Esophagus muscularis mucosa (tissue), 4 donors: ENCODE measurements at regions not wholly inside any gene's neighbourhood (a gene's known extent, or its start where the extent isn't known, plus 50 kb on each side); places are given as distances from the start of the nearest gene placed in this dataset.

ENCODE experiments used
- DNase-seq: peaks from one replicate; pipeline ENCODE4 v3.0.0-alpha.2; 2017; ENCODE audit errors: extremely low spot score
- H3K27ac ChIP-seq, 4 donors: fragments of 200-600 bp; sonication (generic); replicated peaks in 1 of 4; 1 replicate in 3 of 4; 2 replicates in 1 of 4; pipeline ENCODE4 v1.5.1; 2016 to 2019; ENCODE audit warnings: mild to moderate bottlenecking in 1 of 4
- H3K27me3 ChIP-seq, 4 donors: fragments of 200-600 bp; sonication (generic); one replicate each; pipeline versions ENCODE4 v1.5.1 to v1.6.0; 2016 to 2019
- H3K36me3 ChIP-seq, 4 donors: fragments of 200-600 bp; sonication (generic); one replicate each; pipeline ENCODE4 v1.5.1; 2016 to 2019
- H3K4me1 ChIP-seq, 4 donors: fragments of 200-600 bp; sonication (generic); one replicate each; pipeline ENCODE4 v1.5.1; 2016 to 2019
- H3K4me3 ChIP-seq, 4 donors: fragments of 200-600 bp; sonication (generic); 1 replicate in 2 of 4; 2 replicates in 2 of 4; pipeline ENCODE4 v1.5.1; 2016 to 2019; ENCODE audit warnings: mild to moderate bottlenecking in 4 of 4, moderate library complexity in 1 of 4
- H3K9me3 ChIP-seq, 4 donors: fragments of 200-600 bp; sonication (generic); 1 replicate in 3 of 4; 2 replicates in 1 of 4; pipeline ENCODE4 v1.5.1; 2016 to 2019
- EP300 ChIP-seq: sonication (generic); formaldehyde crosslinking; IDR thresholded peaks from one replicate; pipeline ENCODE4 v1.6.1; 2017; ENCODE audit warnings: antibody characterized with exemption
- POLR2A ChIP-seq: fragments of 450-650 bp; IDR thresholded peaks from one replicate; pipeline ENCODE4 v1.6.1; 2017; ENCODE audit warnings: antibody characterized with exemption, moderate library complexity, mild to moderate bottlenecking, low read depth
- POLR2AphosphoS5 ChIP-seq, 2 donors: sonication (generic); formaldehyde crosslinking; IDR thresholded peaks; one replicate each; pipeline ENCODE4 v1.6.1; 2017; ENCODE audit warnings: antibody characterized with exemption in 2 of 2
- WGBS: methylation state at CpG from one replicate; pipeline ENCODE4 v1.1.5; 2018; 5-methylcytosine and 5-hydroxymethylcytosine counted together
- intact Hi-C: fragments of 100-400 bp; cut with DNase I; formaldehyde crosslinking; loops from one replicate; pipeline ENCODE4 v1.15.1; 2023
- TF ChIP-seq, protein P1 (sequence below), 3 experiments: fragments of 200-600 bp in 2 of 3; fragments of 450-650 bp in 1 of 3; sonication (generic) in 2 of 3; IDR thresholded peaks; one replicate each; pipeline ENCODE4 v1.5.1; 2017 to 2019; ENCODE audit warnings: antibody characterized with exemption in 3 of 3, mild to moderate bottlenecking in 2 of 3, moderate library complexity in 1 of 3

DNA sequence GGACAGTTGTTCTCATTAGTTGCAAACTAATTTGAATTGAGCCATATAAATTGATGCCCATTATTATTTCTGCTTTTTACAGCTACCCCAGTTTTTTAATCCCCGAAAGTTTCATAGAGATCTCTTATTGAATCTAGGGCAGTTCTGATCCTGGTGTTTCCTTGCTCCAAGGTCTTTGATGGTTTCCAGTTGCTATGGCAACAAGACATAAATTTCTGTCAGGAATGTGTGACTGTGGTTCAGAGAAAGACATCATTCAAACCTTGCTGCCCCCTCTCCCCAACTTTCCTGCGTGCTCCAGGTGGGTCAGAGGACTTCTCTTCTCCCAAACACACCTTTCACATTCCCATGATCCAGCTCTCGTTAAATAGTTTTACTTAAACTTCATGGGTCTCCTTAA, 63.4 kb downstream of the TAF11L14 start:
- H3K36me3 ChIP-seq = no peaks in the 10 kb centered on the region
- WGBS = 49% methylated on average over 3 of the region's 3 CpGs
- no peak overlapping the region for H3K4me3 ChIP-seq
- H3K9me3 ChIP-seq = no peaks in the 10 kb centered on the region
- no peak overlapping the region for H3K27ac ChIP-seq
- H3K27me3 ChIP-seq = no peaks in the 10 kb centered on the region
- DNase-seq = no peak
- TF ChIP-seq POLR2A = no peak
- TF ChIP-seq, protein P1, sequence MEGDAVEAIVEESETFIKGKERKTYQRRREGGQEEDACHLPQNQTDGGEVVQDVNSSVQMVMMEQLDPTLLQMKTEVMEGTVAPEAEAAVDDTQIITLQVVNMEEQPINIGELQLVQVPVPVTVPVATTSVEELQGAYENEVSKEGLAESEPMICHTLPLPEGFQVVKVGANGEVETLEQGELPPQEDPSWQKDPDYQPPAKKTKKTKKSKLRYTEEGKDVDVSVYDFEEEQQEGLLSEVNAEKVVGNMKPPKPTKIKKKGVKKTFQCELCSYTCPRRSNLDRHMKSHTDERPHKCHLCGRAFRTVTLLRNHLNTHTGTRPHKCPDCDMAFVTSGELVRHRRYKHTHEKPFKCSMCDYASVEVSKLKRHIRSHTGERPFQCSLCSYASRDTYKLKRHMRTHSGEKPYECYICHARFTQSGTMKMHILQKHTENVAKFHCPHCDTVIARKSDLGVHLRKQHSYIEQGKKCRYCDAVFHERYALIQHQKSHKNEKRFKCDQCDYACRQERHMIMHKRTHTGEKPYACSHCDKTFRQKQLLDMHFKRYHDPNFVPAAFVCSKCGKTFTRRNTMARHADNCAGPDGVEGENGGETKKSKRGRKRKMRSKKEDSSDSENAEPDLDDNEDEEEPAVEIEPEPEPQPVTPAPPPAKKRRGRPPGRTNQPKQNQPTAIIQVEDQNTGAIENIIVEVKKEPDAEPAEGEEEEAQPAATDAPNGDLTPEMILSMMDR (IDR thresholded peaks at IDR 0.05) = no peak
- no peak for TF ChIP-seq POLR2AphosphoS5 (IDR thresholded peaks at IDR 0.05)
- no peak for TF ChIP-seq EP300
- no peaks in the 10 kb centered on the region for H3K4me1 ChIP-seq
- intact Hi-C loops = no loop called here

DNA sequence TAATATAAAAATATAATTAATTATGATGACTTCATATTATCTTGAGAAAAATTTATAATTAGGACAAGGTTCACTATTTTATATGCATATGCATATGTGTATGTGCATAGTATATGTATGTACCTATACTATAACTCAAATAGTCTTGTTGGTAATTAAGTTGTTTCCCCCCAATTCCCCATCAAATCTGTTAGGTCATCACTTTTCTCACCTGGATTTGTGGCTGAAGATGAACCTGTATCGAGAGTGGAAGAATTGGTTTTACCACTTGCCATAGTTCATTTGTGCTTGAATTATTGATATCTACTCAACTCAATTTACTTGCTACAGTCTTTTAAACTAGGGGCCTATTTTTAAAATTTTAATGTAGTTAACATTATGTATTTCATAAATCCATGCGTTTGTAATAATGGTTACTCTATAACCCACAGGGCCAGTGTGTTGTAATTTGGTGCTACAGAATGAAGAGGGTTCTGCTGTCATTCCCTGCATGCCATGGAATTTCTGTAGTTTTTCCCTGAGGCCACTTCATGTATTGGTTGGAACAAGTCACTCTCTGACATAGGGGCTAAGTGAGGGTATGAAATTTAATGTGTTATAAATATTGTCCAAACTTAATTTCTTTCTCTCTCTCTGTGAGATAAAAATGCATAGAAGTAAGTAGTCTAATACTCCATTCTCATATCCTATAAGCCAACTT, 74.9 kb downstream of the TAF11L14 start:
- DNase-seq = no peak
- Histone ChIP-seq H3K27ac (no peak overlapping the region), H3K9me3 (no peaks in the 10 kb centered on the region), H3K27me3 (no peaks in the 10 kb centered on the region), H3K4me3 (no peak overlapping the region), H3K36me3 (no peaks in the 10 kb centered on the region), H3K4me1 (no peaks in the 10 kb centered on the region)
- TF ChIP-seq POLR2A (no peak), EP300 (no peak), POLR2AphosphoS5 (IDR thresholded peaks at IDR 0.05) (no peak)
- TF ChIP-seq, protein P1 (IDR thresholded peaks at IDR 0.05) = no peak
- intact Hi-C loops = no loop called here
- WGBS = 91% methylated on average over 2 of the region's 2 CpGs

DNA sequence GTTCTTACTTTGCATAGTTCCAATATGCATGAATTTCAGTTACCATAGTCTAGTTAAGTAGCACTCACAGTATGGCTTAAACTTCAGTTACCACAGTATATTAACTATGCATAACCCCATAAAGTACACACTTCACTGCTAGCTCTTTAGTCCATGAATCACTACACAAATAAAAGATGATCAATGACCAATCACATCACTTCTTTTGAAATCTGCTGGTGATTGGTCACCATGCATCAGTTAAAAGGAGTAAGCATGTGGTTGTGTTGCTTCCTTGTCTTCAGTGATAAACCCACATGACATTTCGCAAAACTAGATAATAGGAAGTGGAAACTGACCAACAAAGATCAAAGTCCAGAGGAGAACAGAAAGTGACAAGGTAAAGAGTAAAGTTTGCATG, 79.0 kb downstream of the TAF11L14 start:
- no peak for TF ChIP-seq POLR2A
- no peak for TF ChIP-seq EP300
- TF ChIP-seq POLR2AphosphoS5 (IDR thresholded peaks at IDR 0.05) = no peak
- TF ChIP-seq, protein P1 (IDR thresholded peaks at IDR 0.05) = no peak
- Histone ChIP-seq H3K4me1 (no peaks in the 10 kb centered on the region), H3K4me3 (no peak overlapping the region), H3K9me3 (no peaks in the 10 kb centered on the region), H3K36me3 (no peaks in the 10 kb centered on the region), H3K27me3 (no peaks in the 10 kb centered on the region), H3K27ac (no peak overlapping the region)
- intact Hi-C loops = no loop called here
- 79% methylated on average over 1 of the region's 1 CpG for WGBS
- DNase-seq = no peak

DNA sequence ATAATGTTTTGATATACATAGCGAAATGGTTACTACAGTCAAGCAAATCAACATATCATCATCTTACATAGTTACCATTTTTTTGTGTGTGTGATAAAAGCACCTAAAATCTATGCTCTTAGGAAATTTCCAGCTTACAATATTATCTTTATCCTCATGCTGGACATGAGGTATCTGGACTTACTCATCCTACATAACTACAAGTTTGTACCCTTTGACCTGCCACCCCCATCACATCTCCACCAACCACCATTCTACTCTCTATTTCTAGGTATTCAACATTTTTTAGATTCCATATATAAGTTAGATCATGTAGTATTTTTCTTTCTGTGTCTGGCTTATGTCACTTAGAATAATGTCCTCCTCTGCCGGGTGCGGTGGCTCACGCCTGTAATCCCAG, 79.9 kb downstream of the TAF11L14 start:
- intact Hi-C loops = no loop called here
- 97% methylated on average over 4 of the region's 4 CpGs for WGBS

More for the DNA sequence above, 79.9 kb downstream of the TAF11L14 start:
- Histone ChIP-seq H3K4me1 (no peaks in the 10 kb centered on the region), H3K27ac (no peak overlapping the region), H3K27me3 (no peaks in the 10 kb centered on the region), H3K4me3 (no peak overlapping the region), H3K36me3 (no peaks in the 10 kb centered on the region), H3K9me3 (no peaks in the 10 kb centered on the region)
- DNase-seq = no peak
- TF ChIP-seq POLR2A (no peak), POLR2AphosphoS5 (IDR thresholded peaks at IDR 0.05) (no peak), EP300 (no peak)
- TF ChIP-seq, protein P1 (IDR thresholded peaks at IDR 0.05) = no peak
